A673 (cell line): ENCODE measurements at regions not wholly inside any gene's neighbourhood (a gene's known extent, or its start where the extent isn't known, plus 50 kb on each side); places are given as distances from the start of the nearest gene placed in this dataset.

ENCODE experiments used
- BruUV-seq: library from RNA; stranded (reverse); fragments of 400-500 nt; replicated peaks from 2 replicates; lab custom pipeline; 2021; lab: Mats Ljungman, UMichigan
- CTCF ChIA-PET: fragments of 300-600 bp; sonication (Branson Sonifier 250); formaldehyde crosslinking; loops from one replicate; lab custom pipeline; 2022; ENCODE audit warnings: antibody characterized with exemption; lab: Charles Lee
- POLR2A ChIA-PET: fragments of 300-600 bp; sonication (Branson Sonifier 250); formaldehyde crosslinking; loops from one replicate; lab custom pipeline; 2022; ENCODE audit warnings: antibody characterized with exemption; ENCODE audit not compliant: low non-redundant PET; lab: Charles Lee
- DNase-seq: peaks from one replicate; pipeline ENCODE4 v3.0.0-alpha.2; 2015; ENCODE audit warnings: low spot score
- H3K27ac ChIP-seq: fragments of 200-600 bp; sonication (generic); 2 replicates; pipeline ENCODE4 v1.5.1; 2016; ENCODE audit warnings: mixed run types, low read depth, mild to moderate bottlenecking, mixed read lengths, antibody characterized with exemption, low read length; ENCODE audit not compliant: poor library complexity, severe bottlenecking
- H3K27me3 ChIP-seq: fragments of 200-600 bp; sonication (generic); replicated peaks from 2 replicates; pipeline ENCODE4 v1.6.1; 2017; ENCODE audit warnings: mixed run types, low read depth, mild to moderate bottlenecking, mixed read lengths, antibody characterized with exemption, low read length; ENCODE audit not compliant: insufficient read depth, poor library complexity
- H3K36me3 ChIP-seq: fragments of 200-600 bp; sonication (generic); 2 replicates; pipeline ENCODE4 v1.6.1; 2016; ENCODE audit warnings: mixed run types, mild to moderate bottlenecking, mixed read lengths, antibody characterized with exemption, low read length; ENCODE audit not compliant: insufficient read depth, poor library complexity, severe bottlenecking
- H3K4me1 ChIP-seq: fragments of 200-600 bp; sonication (generic); 2 replicates; pipeline ENCODE4 v1.6.1; 2017; ENCODE audit warnings: mixed run types, mild to moderate bottlenecking, mixed read lengths, antibody characterized with exemption, low read length; ENCODE audit not compliant: insufficient read depth, poor library complexity, severe bottlenecking
- H3K4me3 ChIP-seq: fragments of 200-600 bp; sonication (generic); 2 replicates; pipeline ENCODE4 v1.5.1; 2016; ENCODE audit warnings: low read depth, mixed run types, mild to moderate bottlenecking, mixed read lengths, low read length; ENCODE audit not compliant: poor library complexity, severe bottlenecking
- H3K9me3 ChIP-seq: fragments of 200-600 bp; sonication (generic); 2 replicates; pipeline ENCODE4 v1.6.1; 2016; ENCODE audit warnings: mixed run types, low read depth, mild to moderate bottlenecking, mixed read lengths, antibody characterized with exemption, low read length; ENCODE audit not compliant: poor library complexity, severe bottlenecking
- CTCF ChIP-seq: fragments of 300-800, 200-600 bp; sonication (generic); conservative IDR thresholded peaks from 2 replicates; pipeline ENCODE4 v1.5.1; 2017; ENCODE audit warnings: low read depth, mild to moderate bottlenecking, antibody characterized with exemption, low read length, moderate library complexity, mixed read lengths
- EZH2 ChIP-seq: fragments of 200-600 bp; sonication (generic); IDR thresholded peaks from 2 replicates; pipeline ENCODE4 v1.6.1; 2017; ENCODE audit warnings: borderline replicate concordance, low read depth, mild to moderate bottlenecking, mixed read lengths, antibody characterized with exemption, low read length; ENCODE audit not compliant: poor library complexity, severe bottlenecking
- intact Hi-C: fragments of 100-400 bp; cut with micrococcal nuclease; formaldehyde crosslinking; loops from one replicate; pipeline ENCODE4 v1.10.0; 2022; ENCODE audit not compliant: unreplicated experiment

DNA sequence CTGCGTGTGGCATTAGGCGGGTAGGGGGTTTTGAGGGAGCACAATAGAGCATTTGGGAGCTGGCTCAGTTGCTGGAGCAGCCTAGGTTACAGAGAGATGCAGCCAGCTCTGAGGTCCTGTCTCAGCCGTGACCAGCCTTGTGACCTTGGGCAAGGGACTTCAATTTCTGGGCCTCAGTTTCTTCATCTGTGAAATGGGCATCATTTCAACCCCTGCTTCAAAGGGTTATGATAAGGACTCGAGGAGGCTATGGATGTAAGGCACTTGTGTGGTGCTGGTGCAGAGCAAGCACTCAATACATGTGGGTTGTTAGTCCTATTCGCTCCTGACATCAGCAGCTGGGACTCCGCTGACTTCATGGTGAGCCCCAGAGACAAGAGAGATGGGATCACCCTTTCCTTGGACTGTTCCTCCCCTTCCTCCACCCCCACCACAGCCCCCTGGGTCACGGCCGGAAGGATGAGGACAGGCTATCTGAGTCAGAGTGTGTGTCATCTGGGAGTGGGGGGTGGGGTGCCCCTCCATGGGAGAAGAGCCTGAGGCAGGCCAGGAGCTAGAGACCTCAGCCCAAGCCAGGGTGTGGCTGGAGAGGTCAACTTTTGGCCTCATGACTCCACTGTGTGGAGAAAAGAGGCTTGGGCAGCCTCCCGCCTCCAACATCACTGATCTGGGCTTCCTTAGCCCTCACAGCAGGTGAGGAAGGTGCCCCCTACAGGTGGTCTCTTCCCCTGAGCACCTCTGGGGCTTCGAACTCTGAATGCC lies 71.4 kb upstream of the ZBTB40 start:
- Histone ChIP-seq H3K4me3 (no peak overlapping the region), H3K27me3 (peaks cover 7% of the 10 kb centered on the region), H3K4me1 (no peaks in the 10 kb centered on the region), H3K9me3 (no peaks in the 10 kb centered on the region), H3K27ac (no peak overlapping the region), H3K36me3 (no peaks in the 10 kb centered on the region)
- POLR2A ChIA-PET: no interaction called here
- CTCF ChIA-PET: no interaction called here
- TF ChIP-seq EZH2 (no peak), CTCF (no peak)
- intact Hi-C loops: no loop called here
- no TSS peak for BruUV-seq
- DNase-seq: no peak

DNA sequence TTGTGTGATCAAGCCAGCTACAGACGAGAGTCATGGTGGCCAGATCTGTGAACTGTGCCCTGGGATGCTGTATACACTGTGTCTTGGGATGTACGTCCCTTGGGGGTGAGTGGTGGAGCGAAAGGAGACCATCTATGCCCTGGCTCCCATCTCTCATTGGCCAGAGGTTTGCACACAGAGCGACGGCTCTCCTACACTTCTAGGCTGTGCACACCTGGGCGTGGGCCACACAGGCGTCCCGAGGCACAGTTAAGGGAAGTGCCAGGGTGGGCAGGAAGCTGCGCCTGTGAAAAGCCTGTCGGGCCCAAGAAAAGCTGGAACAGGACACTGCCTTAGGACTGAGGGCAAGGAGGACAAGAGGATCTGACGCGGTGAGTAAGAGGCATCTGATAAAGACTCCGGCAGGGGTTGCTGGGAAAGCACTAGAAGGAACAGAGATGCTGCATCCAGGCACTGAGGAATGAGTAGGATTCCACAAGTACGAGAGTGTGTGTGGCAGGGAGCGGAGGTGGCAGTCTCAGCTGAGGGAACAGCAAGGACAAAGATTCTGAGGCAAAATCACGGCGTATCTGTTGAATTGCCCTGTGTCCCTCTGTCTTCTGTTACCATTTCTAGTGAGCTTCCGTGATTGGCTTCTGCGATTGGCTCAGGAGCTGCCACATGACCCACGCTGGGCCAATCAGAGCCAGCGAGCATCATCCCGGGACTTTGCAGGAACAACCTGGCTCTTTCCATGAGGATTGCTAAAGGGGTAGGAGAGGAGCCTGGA lies 67.9 kb upstream of the ZBTB40 start:
- no peak for DNase-seq
- BruUV-seq: no TSS peak
- H3K9me3 ChIP-seq: no peaks in the 10 kb centered on the region
- no peaks in the 10 kb centered on the region for H3K36me3 ChIP-seq
- intact Hi-C loops: no loop called here
- H3K27me3 ChIP-seq: peaks cover 14% of the 10 kb centered on the region
- no peak overlapping the region for H3K27ac ChIP-seq
- POLR2A ChIA-PET: no interaction called here
- no peaks in the 10 kb centered on the region for H3K4me1 ChIP-seq
- H3K4me3 ChIP-seq: no peak overlapping the region
- CTCF ChIA-PET: no interaction called here
- no peak for TF ChIP-seq CTCF
- no peak for TF ChIP-seq EZH2

GRCh38 chr1:22385537-22385936 lies 66.1 kb upstream of the ZBTB40 start:
- BruUV-seq: no TSS peak
- intact Hi-C loops: no loop called here
- ChIA-PET CTCF (no interaction called here), POLR2A (no interaction called here)
- no peak for DNase-seq
- Histone ChIP-seq H3K27me3 (peaks cover 17% of the 10 kb centered on the region), H3K4me3 (no peak overlapping the region), H3K4me1 (no peaks in the 10 kb centered on the region), H3K9me3 (no peaks in the 10 kb centered on the region), H3K27ac (no peak overlapping the region), H3K36me3 (no peaks in the 10 kb centered on the region)
- no peak for TF ChIP-seq EZH2
- TF ChIP-seq CTCF: no peak
